ENCODE measurements at regions not wholly inside any gene's neighbourhood (a gene's known extent, or its start where the extent isn't known, plus 50 kb on each side); places are given as distances from the start of the nearest gene placed in this dataset.

DNA sequence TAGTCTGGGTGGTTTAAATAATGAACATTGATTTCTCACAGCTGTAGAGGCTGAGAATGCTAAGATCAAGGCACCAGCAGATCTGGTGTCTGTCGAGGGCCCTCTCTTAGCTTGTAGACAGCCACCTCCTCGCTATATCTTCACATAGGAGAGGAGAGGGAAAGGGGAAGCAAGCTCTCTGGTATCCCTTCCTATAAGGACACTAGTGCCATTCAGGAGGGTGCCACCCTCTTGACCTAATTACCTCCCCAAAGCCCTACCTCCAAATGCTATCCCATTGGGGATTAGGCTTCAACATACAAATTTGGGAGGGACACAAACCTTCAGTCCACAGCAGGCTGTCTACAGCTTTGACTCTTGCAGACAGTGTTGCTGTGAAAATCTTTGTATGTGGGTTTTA lies 76.7 kb downstream of the BOLA3 start:
- TF ChIP-seq, protein P1, sequence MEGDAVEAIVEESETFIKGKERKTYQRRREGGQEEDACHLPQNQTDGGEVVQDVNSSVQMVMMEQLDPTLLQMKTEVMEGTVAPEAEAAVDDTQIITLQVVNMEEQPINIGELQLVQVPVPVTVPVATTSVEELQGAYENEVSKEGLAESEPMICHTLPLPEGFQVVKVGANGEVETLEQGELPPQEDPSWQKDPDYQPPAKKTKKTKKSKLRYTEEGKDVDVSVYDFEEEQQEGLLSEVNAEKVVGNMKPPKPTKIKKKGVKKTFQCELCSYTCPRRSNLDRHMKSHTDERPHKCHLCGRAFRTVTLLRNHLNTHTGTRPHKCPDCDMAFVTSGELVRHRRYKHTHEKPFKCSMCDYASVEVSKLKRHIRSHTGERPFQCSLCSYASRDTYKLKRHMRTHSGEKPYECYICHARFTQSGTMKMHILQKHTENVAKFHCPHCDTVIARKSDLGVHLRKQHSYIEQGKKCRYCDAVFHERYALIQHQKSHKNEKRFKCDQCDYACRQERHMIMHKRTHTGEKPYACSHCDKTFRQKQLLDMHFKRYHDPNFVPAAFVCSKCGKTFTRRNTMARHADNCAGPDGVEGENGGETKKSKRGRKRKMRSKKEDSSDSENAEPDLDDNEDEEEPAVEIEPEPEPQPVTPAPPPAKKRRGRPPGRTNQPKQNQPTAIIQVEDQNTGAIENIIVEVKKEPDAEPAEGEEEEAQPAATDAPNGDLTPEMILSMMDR (IDR thresholded peaks at IDR 0.05; ENCODE audit: low read length) = no peak
- no peak for TF ChIP-seq EZH2 (optimal IDR thresholded peaks at IDR 0.05; ENCODE audit: low read depth, low read length)
- TF ChIP-seq EZH2phosphoT487 (IDR thresholded peaks at IDR 0.05; ENCODE audit: low read length) = no peak

Measured in MM.1S (cell line).